ENCODE measurements at regions not wholly inside any gene's neighbourhood (a gene's known extent, or its start where the extent isn't known, plus 50 kb on each side); places are given as distances from the start of the nearest gene placed in this dataset.

- no peak for DNase-seq
Observed at GRCh38 chr10:129396021-129396722, 70.9 kb upstream of the MGMT start.

GRCh38 chr10:129397198-129397974 is 69.7 kb upstream of the MGMT start:
- no peak for DNase-seq

- DNase-seq = no peak
Observed at GRCh38 chr10:129398711-129399141, 68.3 kb upstream of the MGMT start.

- DNase-seq = no peak
Observed at GRCh38 chr10:129400426-129400825, 66.6 kb upstream of the MGMT start.

GRCh38 chr10:129402459-129402858 is 64.6 kb upstream of the MGMT start:
- no peak for DNase-seq

GRCh38 chr10:129404091-129404490 is 63.0 kb upstream of the MGMT start:
- no peak for DNase-seq

- no peak for DNase-seq
Observed at GRCh38 chr10:129405389-129405788, 61.7 kb upstream of the MGMT start.

GRCh38 chr10:129410688-129411392 is 56.2 kb upstream of the MGMT start:
- no peak for DNase-seq

GRCh38 chr10:129411393-129411705 is 55.7 kb upstream of the MGMT start:
- no peak for DNase-seq

- DNase-seq = no peak
Observed at GRCh38 chr10:129411772-129412171, 55.3 kb upstream of the MGMT start.

- DNase-seq = no peak
Observed at GRCh38 chr10:129413024-129413423, 54.0 kb upstream of the MGMT start.

- no peak for DNase-seq
Observed at GRCh38 chr10:129415215-129416140, 51.6 kb upstream of the MGMT start.

- DNase-seq = no peak
Observed at GRCh38 chr10:129416155-129416554, 50.9 kb upstream of the MGMT start.

- DNase-seq = no peak
Observed at GRCh38 chr10:129416956-129417765, 49.9 kb upstream of the MGMT start.
